Skeletal muscle cell (primary cell): ENCODE measurements at regions not wholly inside any gene's neighbourhood (a gene's known extent, or its start where the extent isn't known, plus 50 kb on each side); places are given as distances from the start of the nearest gene placed in this dataset.
A peak's percentile ranks its signal among the peaks of the same experiment; 100 is the strongest.
"Not testable (repeated sequence)": the region's sequence is repeated elsewhere in the genome, so short reads cannot be mapped to it uniquely, and the experiment has no call there.

Experiments used
- DNase-seq: peaks from one replicate; pipeline ENCODE4 v3.0.0-alpha.2; 2010; ENCODE audit warnings: low read depth
- H3K4me3 ChIP-seq: 2 replicates; pipeline ENCODE4 v1.5.1; 2011; ENCODE audit warnings: low read depth, mild to moderate bottlenecking, control low read depth, low read length, moderate library complexity

GRCh38 chr21:35527358-35527757 is 478.3 kb upstream of the RUNX1 start:
- DNase-seq: no peak
- no peak overlapping the region for H3K4me3 ChIP-seq

- H3K4me3 ChIP-seq: no peak overlapping the region
- no peak for DNase-seq
These were observed 476.3 kb upstream of the RUNX1 start for GRCh38 chr21:35525443-35525842.

GRCh38 chr21:35521852-35522505 is 472.9 kb upstream of the RUNX1 start:
- no peak for DNase-seq
- H3K4me3 ChIP-seq: no peak overlapping the region

GRCh38 chr21:35521293-35521692 is 472.2 kb upstream of the RUNX1 start:
- no peak overlapping the region for H3K4me3 ChIP-seq
- DNase-seq: no peak

GRCh38 chr21:35520856-35521255 is 471.8 kb upstream of the RUNX1 start:
- H3K4me3 ChIP-seq: no peak overlapping the region

GRCh38 chr21:35520302-35520701 is 471.2 kb upstream of the RUNX1 start:
- no peak overlapping the region for H3K4me3 ChIP-seq
- no peak for DNase-seq

More at GRCh38 chr21:35520856-35521255, 471.8 kb upstream of the RUNX1 start:
- no peak for DNase-seq

GRCh38 chr21:35517865-35518264 is 468.8 kb upstream of the RUNX1 start:
- no peak overlapping the region for H3K4me3 ChIP-seq
- no peak for DNase-seq

- not testable (repeated sequence) for H3K4me3 ChIP-seq
These were observed 467.2 kb upstream of the RUNX1 start for GRCh38 chr21:35516292-35516691.

GRCh38 chr21:35512346-35512745 is 463.2 kb upstream of the RUNX1 start:
- H3K4me3 ChIP-seq: no peak overlapping the region
- DNase-seq: no peak

More at GRCh38 chr21:35516292-35516691, 467.2 kb upstream of the RUNX1 start:
- DNase-seq: not testable (repeated sequence)

GRCh38 chr21:35511696-35512162 is 462.6 kb upstream of the RUNX1 start:
- no peak overlapping the region for H3K4me3 ChIP-seq

GRCh38 chr21:35510957-35511695 is 462.0 kb upstream of the RUNX1 start:
- no peak overlapping the region for H3K4me3 ChIP-seq
- no peak for DNase-seq

More at GRCh38 chr21:35511696-35512162, 462.6 kb upstream of the RUNX1 start:
- DNase-seq: no peak

- DNase-seq: no peak
- no peak overlapping the region for H3K4me3 ChIP-seq
These were observed 461.2 kb upstream of the RUNX1 start for GRCh38 chr21:35510294-35510693.

- DNase-seq: no peak
- H3K4me3 ChIP-seq: no peak overlapping the region
These were observed 460.1 kb upstream of the RUNX1 start for GRCh38 chr21:35509001-35509704.

- H3K4me3 ChIP-seq: no peak overlapping the region
- DNase-seq: peak; percentile 62
These were observed 459.2 kb upstream of the RUNX1 start for GRCh38 chr21:35508139-35508888.

- no peak for DNase-seq
These were observed 458.2 kb upstream of the RUNX1 start for GRCh38 chr21:35507181-35507759.

GRCh38 chr21:35506771-35507170 is 457.7 kb upstream of the RUNX1 start:
- DNase-seq: no peak
- no peak overlapping the region for H3K4me3 ChIP-seq

More at GRCh38 chr21:35507181-35507759, 458.2 kb upstream of the RUNX1 start:
- no peak overlapping the region for H3K4me3 ChIP-seq

- DNase-seq: no peak
- no peak overlapping the region for H3K4me3 ChIP-seq
These were observed 457.2 kb upstream of the RUNX1 start for GRCh38 chr21:35506352-35506751.

- no peak overlapping the region for H3K4me3 ChIP-seq
- no peak for DNase-seq
These were observed 455.9 kb upstream of the RUNX1 start for GRCh38 chr21:35504951-35505466.

GRCh38 chr21:35504277-35504676 is 455.2 kb upstream of the RUNX1 start:
- H3K4me3 ChIP-seq: no peak overlapping the region
- DNase-seq: no peak
